HG02588 (cell line): ENCODE measurements at regions not wholly inside any gene's neighbourhood (a gene's known extent, or its start where the extent isn't known, plus 50 kb on each side); places are given as distances from the start of the nearest gene placed in this dataset.

Experiments used
- ATAC-seq: cut with Tn5 transposase; IDR thresholded peaks from one replicate; pipeline ENCODE4 v1.9.1; 2021; ENCODE audit warnings: mild to moderate bottlenecking, moderate library complexity; ENCODE audit not compliant: unreplicated experiment

DNA sequence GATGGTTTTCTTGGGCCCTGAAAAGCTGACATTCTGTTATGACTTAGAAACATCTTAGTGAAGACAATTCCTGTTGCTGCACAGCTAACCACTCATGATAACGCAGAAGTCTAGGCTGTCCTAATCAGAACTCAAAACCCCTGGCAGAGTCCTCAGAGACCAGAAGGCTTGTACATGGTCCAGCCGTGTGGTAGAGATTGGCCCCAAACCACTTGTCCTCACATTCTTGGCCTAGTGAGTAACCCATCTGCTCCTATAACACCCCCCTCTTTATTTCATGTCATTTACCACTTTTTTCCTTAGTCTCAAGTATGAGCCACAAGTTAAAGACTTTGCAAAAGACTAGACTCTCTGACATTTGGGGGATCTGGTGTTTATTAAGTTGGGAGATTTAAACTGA is 116.5 kb upstream of the ADAMTS18 start:
- no peak for ATAC-seq

GRCh38 chr16:77553130-77553529 is 118.3 kb upstream of the ADAMTS18 start:
- no peak for ATAC-seq

- ATAC-seq, result no peak
Measured at GRCh38 chr16:77555126-77555525, 120.3 kb upstream of the ADAMTS18 start.

DNA sequence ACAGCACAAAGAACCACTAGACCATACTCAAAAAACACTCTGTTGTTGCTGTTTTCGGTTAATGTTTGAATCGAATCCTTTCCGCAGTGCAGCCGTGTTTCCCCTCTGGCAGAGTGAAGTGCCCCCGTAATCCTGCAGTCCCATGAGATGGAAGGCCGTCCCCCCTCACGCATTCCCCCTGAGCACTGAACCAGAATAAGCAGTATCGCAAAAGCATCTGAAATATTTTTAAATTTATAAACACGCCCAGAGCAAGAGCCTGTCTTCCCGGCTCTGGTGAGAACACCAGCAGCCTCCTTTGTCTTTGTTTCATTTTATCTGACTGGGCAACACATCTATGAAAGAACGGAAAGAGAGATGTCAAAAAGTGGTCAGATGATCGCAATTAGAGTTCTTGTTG is 121.0 kb upstream of the ADAMTS18 start:
- no peak for ATAC-seq

DNA sequence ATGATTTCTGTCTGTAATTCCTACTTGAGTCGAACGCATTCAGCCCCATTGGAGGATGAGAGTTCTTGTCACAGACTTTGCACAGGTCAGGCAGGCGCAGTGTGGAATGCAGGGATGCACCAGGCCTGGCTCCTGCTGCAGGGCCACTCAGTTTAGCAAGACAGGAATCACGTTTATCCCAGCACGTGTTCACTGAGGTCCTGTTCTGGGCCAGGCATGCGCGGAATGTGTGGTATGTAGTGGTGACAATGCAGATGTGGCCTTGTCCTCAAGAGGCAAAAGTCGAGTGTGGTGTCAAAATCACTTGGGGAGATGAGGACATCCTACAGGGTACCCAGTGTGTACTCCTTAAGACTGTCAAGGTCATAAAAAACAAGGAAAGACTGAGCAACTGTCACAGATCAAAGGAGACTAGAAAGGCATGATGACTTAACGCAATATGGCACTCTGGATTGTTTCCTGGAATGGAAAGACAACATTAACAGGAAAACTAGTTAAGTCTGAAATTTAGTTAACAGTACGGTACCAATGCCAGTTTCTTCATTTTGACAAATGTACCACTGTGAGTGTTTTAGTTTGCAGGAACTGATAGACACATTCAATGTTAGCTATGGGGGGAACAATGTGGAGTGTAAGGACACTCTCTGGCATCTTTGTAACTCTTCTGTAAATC is 121.5 kb upstream of the ADAMTS18 start:
- no peak for ATAC-seq

DNA sequence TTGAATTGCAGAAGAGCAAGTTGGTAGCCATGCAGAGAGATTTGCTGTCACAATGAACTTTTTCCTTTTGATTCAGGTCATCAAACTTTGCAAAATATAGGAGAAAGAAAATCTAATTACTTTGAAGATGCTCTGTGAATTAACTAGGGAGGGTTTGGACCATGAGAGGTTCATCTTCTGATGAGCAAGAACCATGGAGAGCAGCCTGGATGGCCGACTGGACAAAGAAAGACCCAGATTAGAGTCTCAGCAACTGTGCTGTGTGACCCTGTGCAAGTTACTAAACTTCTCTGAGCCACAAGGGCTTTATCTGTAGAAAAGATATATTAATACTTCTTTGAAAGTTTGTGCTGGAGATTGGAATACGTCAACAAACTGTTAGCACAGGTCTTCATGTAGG is 122.6 kb upstream of the ADAMTS18 start:
- ATAC-seq, result no peak

GRCh38 chr16:77558786-77559185 is 124.0 kb upstream of the ADAMTS18 start:
- no peak for ATAC-seq

GRCh38 chr16:77562497-77562896 is 127.7 kb upstream of the ADAMTS18 start:
- no peak for ATAC-seq

DNA sequence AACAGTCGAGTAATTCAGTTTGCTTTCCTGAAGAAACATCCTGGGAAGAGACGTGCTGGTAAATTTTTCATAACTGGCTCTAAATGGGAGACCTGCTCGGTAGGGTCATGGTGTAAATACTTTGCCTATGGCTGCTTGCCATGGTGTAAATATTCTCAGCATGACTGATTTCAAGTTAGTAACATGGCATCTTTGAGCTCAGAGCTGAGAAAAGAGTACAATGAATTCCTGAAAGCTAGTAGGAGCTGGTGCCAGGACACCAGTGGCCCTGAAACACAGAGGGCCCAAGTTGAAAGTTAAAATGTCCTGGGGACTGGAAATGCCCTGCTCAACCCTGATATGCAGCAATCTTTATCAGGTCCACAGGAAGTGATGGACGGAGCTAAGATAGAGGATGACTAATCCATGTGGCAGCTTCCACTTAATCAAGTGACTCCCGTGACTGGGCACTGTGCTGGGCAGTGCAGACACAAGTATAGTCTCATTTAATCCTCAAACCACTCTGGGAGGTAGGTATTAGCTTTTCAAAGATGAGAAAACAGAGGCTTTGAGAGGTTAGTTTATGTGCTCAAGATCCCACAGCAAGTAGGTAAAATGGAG is 130.1 kb upstream of the ADAMTS18 start:
- ATAC-seq, result no peak

DNA sequence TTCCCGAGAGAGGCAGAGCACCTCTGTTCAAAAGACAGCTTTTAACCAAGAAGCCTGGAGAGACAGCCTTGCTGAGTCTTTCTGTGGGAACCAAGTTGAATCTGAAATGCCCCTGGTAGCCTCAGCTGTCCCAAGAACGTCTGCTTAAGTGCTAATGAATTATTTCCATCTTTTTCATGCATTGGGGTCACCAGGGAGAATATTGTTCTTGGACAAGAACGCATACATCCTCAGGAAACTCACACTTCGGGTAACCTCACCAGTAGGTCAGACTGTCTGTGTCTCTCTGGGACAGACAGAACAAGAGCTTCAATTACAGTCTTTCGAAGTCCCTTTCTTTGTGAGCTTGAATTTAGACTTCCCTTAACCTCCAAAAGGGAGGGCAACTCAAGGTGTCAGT is 134.6 kb upstream of the ADAMTS18 start:
- ATAC-seq, result no peak

DNA sequence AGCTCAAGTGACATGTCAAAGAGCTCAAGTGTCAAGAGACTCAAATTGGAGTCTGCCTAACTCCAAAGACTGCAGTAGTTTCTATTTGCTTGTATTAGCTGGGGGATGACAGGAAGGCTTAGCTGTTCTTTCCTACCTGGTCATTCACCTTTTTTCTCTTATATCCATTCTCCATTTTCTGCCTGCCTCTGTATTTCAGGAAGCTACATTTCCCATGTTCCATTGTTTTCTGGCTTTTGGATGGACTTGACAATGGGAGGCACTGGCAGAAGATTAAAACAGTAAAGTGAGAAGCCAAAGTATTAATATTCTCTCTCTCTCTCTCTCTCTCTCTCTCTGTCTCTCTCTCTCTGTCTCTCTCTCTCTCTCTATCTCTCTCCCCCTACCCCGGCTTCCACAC is 135.7 kb upstream of the ADAMTS18 start:
- no peak for ATAC-seq

- no peak for ATAC-seq
Measured at GRCh38 chr16:77571115-77571862, 136.5 kb upstream of the ADAMTS18 start.

DNA sequence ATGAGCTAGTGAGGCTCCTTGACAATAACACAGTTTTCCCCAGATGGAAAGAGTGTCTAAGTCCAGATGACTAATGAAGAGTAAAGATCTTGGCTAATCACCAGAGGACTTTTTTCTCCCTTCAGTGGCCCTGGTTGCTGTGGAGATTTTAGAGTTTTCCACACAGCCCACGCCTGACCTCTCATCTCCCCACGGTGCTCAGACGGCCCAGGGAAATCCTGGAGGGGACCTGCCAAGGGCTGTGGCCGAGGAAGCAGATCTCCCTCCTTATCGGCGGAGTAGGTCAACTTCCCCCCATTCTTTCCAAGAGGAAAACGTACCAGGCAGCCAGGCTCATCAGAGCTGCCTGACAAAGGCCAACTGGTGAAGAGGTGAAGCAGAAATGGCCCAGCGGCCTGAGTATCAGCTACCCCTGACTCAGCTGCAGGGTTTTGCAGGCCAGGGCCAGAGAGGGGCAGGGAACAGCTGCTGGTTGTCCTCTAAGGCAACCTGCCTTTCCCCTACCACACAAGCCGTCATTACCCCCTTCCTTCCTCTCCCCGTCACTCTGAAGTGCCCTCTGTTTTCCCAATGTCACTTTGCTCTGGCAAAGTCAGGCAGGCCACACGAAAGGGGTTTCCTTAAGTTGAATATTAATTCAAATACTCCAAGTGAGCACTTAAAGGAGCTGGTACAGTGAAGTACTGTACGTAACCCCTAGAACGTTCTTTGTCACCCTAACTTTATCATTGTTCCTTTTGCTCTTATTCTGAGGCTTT is 140.2 kb upstream of the ADAMTS18 start:
- no peak for ATAC-seq

GRCh38 chr16:77579351-77579891 is 142.9 kb upstream of the NUDT7 start:
- ATAC-seq, result no peak

- no peak for ATAC-seq
Measured at GRCh38 chr16:77581706-77582105, 140.6 kb upstream of the NUDT7 start.

GRCh38 chr16:77584205-77584859 is 138.0 kb upstream of the NUDT7 start:
- no peak for ATAC-seq

DNA sequence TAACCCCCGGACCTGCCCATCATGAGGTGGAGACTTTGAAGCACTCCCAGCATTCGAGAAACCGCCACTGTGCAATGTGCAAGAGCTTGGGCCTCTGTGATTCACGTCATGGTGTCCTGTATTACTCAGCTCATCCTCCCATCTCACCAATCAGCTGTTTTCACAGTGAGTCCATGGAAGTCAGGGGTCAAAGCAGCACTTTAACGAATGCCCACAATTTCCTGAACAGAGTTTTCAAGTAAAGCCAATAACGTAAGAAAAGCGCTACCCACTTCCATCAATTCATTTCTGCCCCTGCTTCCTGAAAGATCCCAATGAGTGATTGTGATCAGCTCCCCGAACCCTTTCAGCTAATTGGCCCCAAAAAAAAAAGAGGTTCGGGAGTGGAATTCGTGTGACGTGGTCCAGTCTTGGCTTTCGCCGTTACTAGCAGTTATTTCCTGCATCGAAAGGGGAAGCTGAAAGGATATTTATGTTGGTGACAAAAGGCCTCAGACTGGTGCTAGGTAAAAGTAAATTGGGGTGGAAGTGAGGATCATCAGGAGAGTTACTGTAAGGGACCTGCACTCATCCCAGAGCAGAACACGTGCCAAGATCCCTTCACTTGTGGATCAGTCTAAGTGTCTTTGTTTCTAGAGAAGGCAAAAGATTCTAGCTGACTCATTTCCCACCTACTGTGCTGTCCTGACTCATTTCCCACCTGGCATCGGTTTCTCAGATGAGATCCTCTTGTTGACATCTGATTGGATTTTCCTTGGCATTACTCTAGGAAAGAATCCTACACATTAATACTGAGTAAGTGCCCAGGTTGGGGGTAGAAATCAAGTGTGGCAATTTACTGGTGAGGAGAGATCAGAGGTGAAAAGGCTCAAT is 136.7 kb upstream of the NUDT7 start:
- no peak for ATAC-seq

GRCh38 chr16:77588389-77588788 is 133.9 kb upstream of the NUDT7 start:
- ATAC-seq, result no peak

- ATAC-seq, result no peak
Measured at GRCh38 chr16:77589071-77589765, 133.1 kb upstream of the NUDT7 start.
